ENCODE measurements at regions not wholly inside any gene's neighbourhood (a gene's known extent, or its start where the extent isn't known, plus 50 kb on each side); places are given as distances from the start of the nearest gene placed in this dataset.

DNA sequence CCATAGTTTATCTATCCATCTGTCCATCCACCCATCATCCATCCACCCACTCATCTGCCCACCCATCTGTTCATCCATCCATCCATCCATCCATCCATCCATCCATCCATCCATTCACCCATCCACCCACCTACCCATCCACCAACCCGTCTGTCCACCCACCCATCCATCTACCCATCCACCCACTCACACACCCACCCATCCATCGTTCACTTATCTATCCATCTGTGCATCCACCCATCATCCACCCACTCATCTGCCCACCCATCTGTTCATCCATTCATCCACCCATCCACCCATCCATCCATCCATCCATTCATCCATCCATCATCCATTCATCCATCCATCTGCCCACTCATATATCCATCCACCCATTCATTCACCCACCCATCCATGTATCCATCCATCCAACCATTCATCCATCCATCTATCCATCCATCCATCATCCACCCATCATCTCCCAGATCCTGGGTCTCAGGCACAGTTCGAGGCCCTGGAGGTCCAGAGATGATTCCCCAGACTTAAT lies 88.2 kb upstream of the WNT4 start:
- no peaks in the 10 kb centered on the region for H3K27me3 ChIP-seq
- no peaks in the 10 kb centered on the region for H3K4me1 ChIP-seq
- H3K36me3 ChIP-seq = no peaks in the 10 kb centered on the region
- DNase-seq = no peak
- no peaks in the 10 kb centered on the region for H3K9me3 ChIP-seq
- H3K4me3 ChIP-seq = no peak overlapping the region
- intact Hi-C loops (cut with DNase I; ENCODE audit: low total_unique reads) = no loop called here
- no peak overlapping the region for H3K27ac ChIP-seq
- no peak for TF ChIP-seq POLR2A (IDR thresholded peaks at IDR 0.05)
- TF ChIP-seq, protein P1, sequence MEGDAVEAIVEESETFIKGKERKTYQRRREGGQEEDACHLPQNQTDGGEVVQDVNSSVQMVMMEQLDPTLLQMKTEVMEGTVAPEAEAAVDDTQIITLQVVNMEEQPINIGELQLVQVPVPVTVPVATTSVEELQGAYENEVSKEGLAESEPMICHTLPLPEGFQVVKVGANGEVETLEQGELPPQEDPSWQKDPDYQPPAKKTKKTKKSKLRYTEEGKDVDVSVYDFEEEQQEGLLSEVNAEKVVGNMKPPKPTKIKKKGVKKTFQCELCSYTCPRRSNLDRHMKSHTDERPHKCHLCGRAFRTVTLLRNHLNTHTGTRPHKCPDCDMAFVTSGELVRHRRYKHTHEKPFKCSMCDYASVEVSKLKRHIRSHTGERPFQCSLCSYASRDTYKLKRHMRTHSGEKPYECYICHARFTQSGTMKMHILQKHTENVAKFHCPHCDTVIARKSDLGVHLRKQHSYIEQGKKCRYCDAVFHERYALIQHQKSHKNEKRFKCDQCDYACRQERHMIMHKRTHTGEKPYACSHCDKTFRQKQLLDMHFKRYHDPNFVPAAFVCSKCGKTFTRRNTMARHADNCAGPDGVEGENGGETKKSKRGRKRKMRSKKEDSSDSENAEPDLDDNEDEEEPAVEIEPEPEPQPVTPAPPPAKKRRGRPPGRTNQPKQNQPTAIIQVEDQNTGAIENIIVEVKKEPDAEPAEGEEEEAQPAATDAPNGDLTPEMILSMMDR (IDR thresholded peaks at IDR 0.05) = no peak

DNA sequence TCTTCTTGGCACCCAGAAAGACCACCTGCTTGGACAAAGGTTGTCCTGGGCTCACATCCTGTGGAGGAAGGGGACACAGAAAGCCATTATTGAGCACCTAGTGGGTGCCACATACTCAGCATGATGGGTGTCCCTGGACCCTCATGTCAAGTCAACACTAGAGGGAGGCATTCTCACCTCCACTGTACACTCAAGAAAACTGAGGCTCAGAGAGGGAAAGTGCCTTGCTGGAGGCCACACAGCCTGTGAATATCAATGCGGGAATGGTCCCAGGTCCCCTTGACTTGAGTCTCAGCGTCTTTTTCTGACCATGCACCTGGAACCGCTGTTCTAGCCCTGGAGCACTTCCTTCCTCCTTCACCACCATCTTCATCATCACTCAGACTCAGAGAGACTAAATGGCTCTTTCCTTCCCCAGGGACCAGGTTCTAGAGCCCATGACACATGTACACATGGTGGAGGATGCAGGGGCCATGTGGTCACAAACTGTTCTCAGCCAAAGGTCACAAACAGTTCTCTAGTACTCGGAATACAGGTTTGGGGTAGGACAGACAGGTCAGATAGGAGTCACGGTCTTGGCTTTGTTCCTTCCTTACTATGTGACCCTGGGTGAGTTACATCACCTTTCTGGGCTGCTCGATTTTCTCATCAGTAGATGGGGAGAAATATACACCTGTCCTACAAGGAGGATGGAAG lies 89.2 kb upstream of the WNT4 start:
- intact Hi-C loops (cut with DNase I; ENCODE audit: low total_unique reads) = no loop called here
- Histone ChIP-seq H3K9me3 (no peaks in the 10 kb centered on the region), H3K4me3 (no peak overlapping the region), H3K36me3 (no peaks in the 10 kb centered on the region), H3K27me3 (no peaks in the 10 kb centered on the region), H3K27ac (no peak overlapping the region), H3K4me1 (no peaks in the 10 kb centered on the region)
- no peak for DNase-seq
- no peak for TF ChIP-seq POLR2A (IDR thresholded peaks at IDR 0.05)
- TF ChIP-seq, protein P1 (IDR thresholded peaks at IDR 0.05) = no peak

DNA sequence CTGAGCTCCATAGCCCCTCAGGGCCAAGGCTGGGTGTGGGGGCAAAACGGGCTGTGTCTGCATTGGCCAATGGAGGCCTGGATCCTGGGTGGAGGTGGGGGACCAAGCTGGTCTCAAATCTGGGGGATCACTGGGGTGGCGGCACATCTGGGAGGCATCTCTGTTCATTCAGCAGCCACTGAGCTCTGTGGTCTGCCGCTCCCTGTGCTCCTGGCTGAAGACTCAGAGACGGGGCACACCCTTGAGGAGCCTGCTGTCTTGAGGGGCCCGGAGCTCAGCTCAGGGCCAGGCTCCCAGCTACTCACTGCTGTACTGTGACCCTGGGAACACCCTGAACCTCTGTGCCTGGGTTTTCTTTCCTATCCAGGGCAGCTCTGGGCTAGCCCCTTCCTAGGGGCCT lies 90.3 kb upstream of the WNT4 start:
- intact Hi-C loops (cut with DNase I; ENCODE audit: low total_unique reads) = no loop called here

DNA sequence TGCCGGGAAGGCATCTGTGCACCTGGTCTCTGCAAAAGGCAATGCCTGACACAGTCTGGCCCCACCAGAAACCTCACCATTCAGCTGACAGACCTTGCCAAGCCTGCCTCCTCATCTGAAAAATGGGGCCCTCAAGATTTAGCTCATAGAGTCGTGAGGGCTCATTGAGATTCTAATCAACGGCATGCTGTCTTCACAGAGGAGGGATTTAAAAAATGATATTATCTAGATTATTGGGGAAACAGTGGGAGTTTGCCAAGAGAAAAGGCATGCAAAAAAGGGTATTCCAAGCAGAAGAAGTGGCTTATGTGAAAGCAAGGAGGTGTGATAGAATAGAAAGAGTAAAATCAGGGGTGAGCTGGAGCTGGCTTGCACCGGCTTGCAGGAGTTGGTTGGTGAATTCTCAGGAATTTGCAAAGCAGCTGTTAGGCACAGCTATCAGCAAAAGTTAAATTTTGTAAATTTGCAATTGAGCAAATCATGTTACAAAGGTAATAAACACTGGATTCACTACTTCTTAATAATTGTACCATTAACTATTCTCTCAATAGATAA lies 91.7 kb upstream of the WNT4 start:
- TF ChIP-seq, protein P1 (IDR thresholded peaks at IDR 0.05) = no peak
- TF ChIP-seq POLR2A (IDR thresholded peaks at IDR 0.05) = no peak
- intact Hi-C loops (cut with DNase I; ENCODE audit: low total_unique reads) = no loop called here
- H3K27me3 ChIP-seq = no peaks in the 10 kb centered on the region
- H3K4me3 ChIP-seq = no peak overlapping the region
- no peaks in the 10 kb centered on the region for H3K9me3 ChIP-seq
- no peak for DNase-seq
- no peaks in the 10 kb centered on the region for H3K36me3 ChIP-seq
- H3K4me1 ChIP-seq = no peaks in the 10 kb centered on the region
- H3K27ac ChIP-seq = no peak overlapping the region

More for the DNA sequence above, 90.3 kb upstream of the WNT4 start:
- Histone ChIP-seq H3K4me1 (no peaks in the 10 kb centered on the region), H3K9me3 (no peaks in the 10 kb centered on the region), H3K27me3 (no peaks in the 10 kb centered on the region), H3K27ac (no peak overlapping the region), H3K36me3 (no peaks in the 10 kb centered on the region), H3K4me3 (no peak overlapping the region)
- TF ChIP-seq POLR2A (IDR thresholded peaks at IDR 0.05) = no peak
- TF ChIP-seq, protein P1 (IDR thresholded peaks at IDR 0.05) = no peak
- DNase-seq = no peak

DNA sequence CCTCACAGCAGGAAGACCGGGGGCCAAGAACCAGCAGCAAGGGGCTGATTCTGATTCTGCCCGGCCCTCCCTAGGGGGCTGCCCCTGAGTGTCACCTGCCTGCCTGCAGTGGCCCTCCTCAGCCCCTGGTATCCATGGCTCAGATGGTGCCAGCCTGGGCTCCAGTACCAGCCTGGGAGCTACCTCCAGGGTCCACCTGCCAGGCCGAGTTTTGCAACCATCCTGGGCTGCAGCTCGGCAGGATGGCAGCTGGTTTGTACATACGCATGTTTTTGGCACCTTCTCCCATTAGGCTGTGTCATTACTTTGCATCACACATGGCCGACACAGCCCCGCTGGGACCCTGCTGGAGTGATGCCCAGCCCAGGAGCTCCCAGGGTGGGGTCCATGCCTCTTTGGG lies 93.3 kb upstream of the WNT4 start:
- no peaks in the 10 kb centered on the region for H3K27me3 ChIP-seq
- no peak overlapping the region for H3K4me3 ChIP-seq
- DNase-seq = no peak
- no peak overlapping the region for H3K27ac ChIP-seq
- intact Hi-C loops (cut with DNase I; ENCODE audit: low total_unique reads) = no loop called here
- H3K9me3 ChIP-seq = no peaks in the 10 kb centered on the region
- TF ChIP-seq, protein P1 (IDR thresholded peaks at IDR 0.05) = no peak
- no peak for TF ChIP-seq POLR2A (IDR thresholded peaks at IDR 0.05)
- H3K36me3 ChIP-seq = no peaks in the 10 kb centered on the region
- no peaks in the 10 kb centered on the region for H3K4me1 ChIP-seq

All from uterus (tissue), 3 donors.